C4-2B (cell line): ENCODE measurements at regions not wholly inside any gene's neighbourhood (a gene's known extent, or its start where the extent isn't known, plus 50 kb on each side); places are given as distances from the start of the nearest gene placed in this dataset.

Experiments used
- CTCF ChIP-seq: fragments of 450-650 bp; conservative IDR thresholded peaks from 2 replicates; pipeline ENCODE4 v1.5.1; 2017; ENCODE audit warnings: mild to moderate bottlenecking
- ZFX ChIP-seq: fragments of 450-650 bp; IDR thresholded peaks from 2 replicates; pipeline ENCODE4 v1.6.1; 2017

GRCh38 chr3:41138146-41138545 is 61.2 kb upstream of the CTNNB1 start:
- TF ChIP-seq CTCF = no peak
- no peak for TF ChIP-seq ZFX
